ENCODE measurements at regions not wholly inside any gene's neighbourhood (a gene's known extent, or its start where the extent isn't known, plus 50 kb on each side); places are given as distances from the start of the nearest gene placed in this dataset.

- FAIRE-seq: no peak
Measured at GRCh38 chr20:52817511-52817910, 154.6 kb upstream of the TSHZ2 start.

GRCh38 chr20:52814371-52814770 is 157.8 kb upstream of the TSHZ2 start:
- no peak for FAIRE-seq

DNA sequence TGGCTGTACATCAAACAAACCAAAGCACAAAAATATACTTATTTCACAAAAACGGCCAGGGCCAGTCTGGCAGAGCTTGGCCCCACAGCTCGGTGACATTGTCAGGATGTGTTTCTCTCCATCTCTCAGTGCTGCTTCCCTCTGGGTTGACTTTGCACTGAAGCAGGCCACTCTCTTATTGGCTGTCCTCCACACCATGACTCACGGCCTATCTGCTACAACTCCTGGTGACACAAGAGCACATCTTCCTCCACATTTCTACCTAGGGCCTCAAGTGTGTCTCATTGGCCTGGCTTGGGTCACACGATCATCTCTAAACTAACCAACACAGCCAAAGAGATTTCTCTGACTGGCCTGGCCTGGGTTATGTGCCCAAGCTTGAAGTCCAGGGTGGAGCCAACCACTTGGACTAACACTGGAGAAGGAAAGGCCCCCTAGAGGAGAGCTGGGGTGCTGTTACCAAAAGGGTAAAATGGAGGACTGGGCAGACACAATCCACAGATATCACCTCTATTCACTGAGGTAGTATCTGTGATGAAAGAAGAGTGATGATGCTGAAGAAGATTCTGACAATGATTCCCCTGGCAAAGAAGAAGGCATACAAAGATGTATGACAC is 159.8 kb upstream of the TSHZ2 start:
- FAIRE-seq: no peak

GRCh38 chr20:52809003-52809402 is 163.2 kb upstream of the TSHZ2 start:
- FAIRE-seq: no peak

DNA sequence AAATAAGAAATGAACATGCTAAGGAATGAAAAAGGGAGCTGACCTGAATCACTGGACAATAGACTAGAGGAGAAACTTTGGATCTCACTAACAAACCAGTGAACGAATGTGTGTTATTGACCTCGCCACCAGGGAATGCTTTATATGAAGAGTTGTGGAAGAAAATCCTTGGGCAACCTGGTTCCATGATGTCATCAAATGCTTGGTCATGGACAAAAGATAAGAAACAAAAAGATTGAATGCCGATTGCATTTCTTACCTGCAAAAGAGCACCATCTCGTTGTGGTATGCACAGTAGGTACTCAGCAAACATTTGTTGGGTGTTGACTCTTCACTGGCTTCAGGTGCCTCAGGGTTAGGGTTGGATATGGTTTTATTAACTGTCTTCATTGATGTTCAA is 165.2 kb upstream of the TSHZ2 start:
- FAIRE-seq: no peak

GRCh38 chr20:52805843-52806242 is 166.3 kb upstream of the TSHZ2 start:
- no peak for FAIRE-seq

DNA sequence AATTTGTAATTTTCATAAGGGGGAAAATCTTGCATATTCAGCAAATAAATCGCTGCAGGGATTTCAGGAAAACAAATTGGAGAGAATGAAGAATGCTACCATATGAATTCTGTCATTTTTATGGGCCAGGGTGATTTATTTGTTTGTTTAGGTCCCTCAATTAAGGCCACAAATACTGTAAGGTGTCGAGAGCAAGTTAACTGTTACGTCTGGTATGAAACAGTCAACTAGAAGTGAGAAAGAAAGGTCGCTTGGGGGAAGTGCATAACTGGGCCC is 166.9 kb upstream of the TSHZ2 start:
- FAIRE-seq: no peak

- FAIRE-seq: no peak
Measured at GRCh38 chr20:52804497-52805295, 167.5 kb upstream of the TSHZ2 start.

DNA sequence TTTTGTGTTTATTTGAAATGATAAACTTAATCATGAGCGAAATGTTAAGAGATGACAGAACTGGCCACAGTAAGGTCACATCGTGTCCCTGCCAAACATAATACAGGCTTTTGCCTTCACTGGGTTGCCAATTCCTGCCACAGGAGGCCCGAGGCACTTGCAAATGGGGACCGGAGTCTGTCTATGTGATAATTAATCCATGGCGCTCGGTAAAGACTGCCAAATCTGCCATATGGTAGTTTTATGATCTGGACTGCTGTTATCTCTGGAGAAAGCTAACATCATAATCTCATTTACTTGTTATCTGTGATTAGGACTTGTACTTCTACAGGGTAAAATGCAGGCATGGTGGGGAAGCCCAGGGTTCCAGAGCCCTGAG is 170.5 kb upstream of the TSHZ2 start:
- no peak for FAIRE-seq

- FAIRE-seq: no peak
Measured at GRCh38 chr20:52800734-52801627, 171.2 kb upstream of the TSHZ2 start.

DNA sequence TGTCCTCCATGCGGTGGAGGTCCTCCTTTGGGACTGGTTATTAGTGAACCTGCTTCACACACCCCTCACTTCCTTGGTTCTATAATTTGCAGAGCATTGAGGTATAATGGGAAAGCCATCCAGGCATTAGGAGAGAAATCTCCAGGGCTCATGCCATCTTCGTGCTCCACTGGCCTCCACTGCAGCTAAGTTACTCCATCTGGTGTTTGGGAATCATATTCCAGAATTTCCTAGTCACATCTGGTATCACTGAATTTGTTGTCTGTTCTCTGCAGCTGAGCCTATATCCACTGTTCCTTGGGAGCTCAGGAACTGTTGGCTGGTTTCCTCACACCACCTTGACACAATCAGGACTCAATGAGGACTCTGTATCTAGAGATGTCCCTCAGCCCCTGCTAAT is 173.0 kb upstream of the TSHZ2 start:
- FAIRE-seq: no peak

- no peak for FAIRE-seq
Measured at GRCh38 chr20:52798124-52798523, 174.0 kb upstream of the TSHZ2 start.

- FAIRE-seq: peak; percentile 90
Measured at GRCh38 chr20:52794853-52795252, 177.3 kb upstream of the TSHZ2 start.

DNA sequence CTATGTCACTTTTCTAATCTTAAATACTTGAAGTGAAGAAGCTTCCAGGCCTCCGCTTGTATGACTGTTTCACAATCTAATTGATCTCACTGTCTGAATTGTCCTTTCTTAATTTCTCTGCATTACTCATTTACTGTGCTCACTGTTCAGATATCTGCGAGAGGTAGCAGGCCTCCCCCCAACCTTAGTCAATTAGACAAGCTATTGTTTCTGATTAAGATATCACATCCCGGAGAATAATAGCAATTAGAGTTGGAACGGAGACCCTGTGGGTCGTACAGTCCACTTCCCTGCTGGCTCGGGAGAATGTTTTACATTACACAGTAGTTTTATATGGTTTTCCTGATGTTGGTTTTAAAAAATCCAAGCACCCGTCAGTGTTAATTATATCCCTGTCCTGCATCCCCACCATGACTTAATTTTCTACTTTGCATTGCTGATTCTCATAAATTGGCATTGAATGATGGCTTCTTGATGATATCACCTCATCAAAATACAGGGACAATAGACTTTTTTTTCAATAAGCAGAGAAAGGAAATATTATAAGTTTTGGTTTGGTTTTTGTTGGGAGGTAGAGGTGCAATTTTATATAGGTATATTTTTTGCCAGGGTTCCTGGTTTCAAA is 178.7 kb upstream of the TSHZ2 start:
- FAIRE-seq: no peak

GRCh38 chr20:52791091-52791490 is 181.1 kb upstream of the TSHZ2 start:
- no peak for FAIRE-seq

GRCh38 chr20:52789716-52790115 is 182.4 kb upstream of the TSHZ2 start:
- no peak for FAIRE-seq

GRCh38 chr20:52787962-52788361 is 184.2 kb upstream of the TSHZ2 start:
- no peak for FAIRE-seq

GRCh38 chr20:52787216-52787615 is 184.9 kb upstream of the TSHZ2 start:
- no peak for FAIRE-seq

DNA sequence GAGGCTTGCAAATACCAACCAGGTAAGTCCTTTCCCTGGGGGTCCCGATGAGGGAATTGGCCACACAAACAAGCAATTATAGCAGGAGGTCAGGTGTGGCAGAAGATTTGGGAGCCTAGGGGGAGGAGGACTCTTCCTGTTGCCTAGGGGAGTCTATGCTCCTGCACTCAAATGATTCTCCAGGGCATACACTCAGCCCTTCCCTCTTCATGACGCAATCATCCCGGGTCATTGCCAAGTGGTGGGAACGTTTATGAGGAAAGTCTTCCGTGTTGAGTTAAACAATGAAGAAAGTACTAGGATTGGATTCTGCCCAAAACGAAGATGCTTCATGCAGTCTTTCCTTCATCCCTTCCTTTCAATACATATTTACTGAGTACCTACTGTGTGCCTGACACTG is 186.5 kb upstream of the TSHZ2 start:
- no peak for FAIRE-seq

GRCh38 chr20:52783769-52784168 is 188.4 kb upstream of the TSHZ2 start:
- FAIRE-seq: no peak

GRCh38 chr20:52780462-52780861 is 191.7 kb upstream of the TSHZ2 start:
- FAIRE-seq: no peak

- FAIRE-seq: no peak
Measured at GRCh38 chr20:52779125-52779524, 193.0 kb upstream of the TSHZ2 start.

- FAIRE-seq: no peak
Measured at GRCh38 chr20:52777171-52777570, 195.0 kb upstream of the TSHZ2 start.

DNA sequence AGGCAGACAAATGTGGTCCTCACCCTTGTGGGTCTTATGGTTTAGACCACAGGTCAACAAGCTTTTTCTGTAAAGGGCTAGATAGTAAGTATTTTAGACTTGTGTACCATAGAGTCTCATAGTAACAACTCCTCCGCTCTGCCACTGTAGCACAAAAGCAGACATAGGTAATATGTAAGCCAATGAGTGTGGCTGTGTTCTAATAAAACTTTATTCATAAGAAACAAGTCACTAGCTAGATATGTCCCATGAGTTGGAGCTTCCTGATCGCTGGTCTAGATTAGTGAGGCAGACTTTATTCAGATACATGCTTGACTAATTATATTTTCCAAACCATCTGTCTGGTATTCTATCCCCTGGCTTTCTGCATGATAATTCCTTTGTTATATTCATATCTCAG is 196.4 kb upstream of the TSHZ2 start:
- FAIRE-seq: no peak

All from TTC549 (cell line).